Inferior parietal cortex (tissue), 1 donor: ENCODE measurements at regions not wholly inside any gene's neighbourhood (a gene's known extent, or its start where the extent isn't known, plus 50 kb on each side); places are given as distances from the start of the nearest gene placed in this dataset.

Experiments
- DNase-seq: peaks from one replicate; pipeline ENCODE4 v3.0.0-alpha.2; 2016; ENCODE audit errors: extremely low spot score

DNA sequence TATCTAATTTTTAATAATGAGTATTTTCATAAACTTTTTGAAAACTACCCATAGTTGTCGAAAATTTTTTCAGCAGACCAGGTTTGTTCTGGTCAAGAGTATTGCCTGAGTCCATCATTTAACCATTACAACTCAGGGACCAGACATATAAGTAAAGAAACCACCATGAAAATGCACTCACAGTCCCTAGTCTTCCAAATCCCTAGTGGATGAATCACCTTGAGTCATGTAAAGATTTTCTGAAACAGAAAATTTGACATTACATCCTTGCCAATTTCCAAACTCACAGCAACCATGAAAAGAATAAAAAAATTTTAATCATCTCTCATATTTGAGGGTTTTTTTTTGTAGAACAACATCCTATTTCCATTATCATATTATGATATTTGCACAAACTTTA, 1337.5 kb upstream of the CDH8 start:
- DNase-seq: no peak

DNA sequence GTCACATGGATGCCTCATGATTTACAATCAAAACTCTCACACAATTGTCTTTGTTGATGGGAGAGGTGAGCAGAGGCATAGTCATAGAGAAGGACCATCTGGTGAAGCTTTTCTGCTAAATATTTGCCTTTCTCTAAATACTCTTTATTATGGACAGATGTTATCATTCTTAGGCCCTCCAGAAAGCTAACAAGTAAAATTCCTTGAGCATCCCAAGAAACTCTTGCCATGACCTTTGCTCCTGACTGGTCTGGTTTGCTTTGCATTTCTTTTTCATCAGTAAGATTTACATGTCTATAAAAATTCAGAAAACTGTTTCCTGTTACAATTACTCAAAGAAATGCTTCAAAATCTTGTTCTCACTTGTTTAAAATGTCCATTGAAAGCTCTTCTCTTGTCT, 1336.6 kb upstream of the CDH8 start:
- no peak for DNase-seq

GRCh38 chr16:63372283-63372682, 1336.0 kb upstream of the CDH8 start:
- DNase-seq: no peak

DNA sequence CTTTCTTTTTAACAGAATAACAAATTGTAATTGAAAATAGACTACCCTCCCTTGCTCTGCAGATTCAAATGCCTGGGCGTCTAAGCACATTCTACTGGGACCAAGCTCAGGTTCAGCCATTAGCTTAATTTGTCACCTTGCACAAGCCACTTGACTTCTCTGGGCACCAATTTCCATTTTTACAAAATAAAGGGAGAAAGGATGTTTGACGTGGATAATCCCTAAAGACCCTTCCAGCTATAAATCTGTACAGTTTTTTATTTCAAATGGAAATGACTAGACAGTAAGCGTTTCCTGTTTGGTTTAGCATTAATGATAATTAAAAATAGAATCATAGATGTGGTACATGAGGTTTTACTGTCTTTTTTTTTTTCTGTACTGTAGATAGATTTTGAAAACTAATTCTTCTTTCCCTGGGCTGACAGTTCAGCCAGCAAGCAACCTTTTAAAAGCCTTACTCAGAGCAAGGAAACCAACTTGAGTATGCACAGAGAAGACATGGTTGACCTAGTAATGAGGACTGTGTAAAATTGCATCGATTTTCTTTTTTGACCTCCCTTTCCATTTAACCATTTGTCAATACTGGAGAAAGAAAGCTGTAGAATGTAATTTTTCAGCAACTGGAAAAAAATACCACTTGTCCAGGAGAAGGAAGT, 1329.5 kb upstream of the CDH8 start:
- DNase-seq: no peak

DNA sequence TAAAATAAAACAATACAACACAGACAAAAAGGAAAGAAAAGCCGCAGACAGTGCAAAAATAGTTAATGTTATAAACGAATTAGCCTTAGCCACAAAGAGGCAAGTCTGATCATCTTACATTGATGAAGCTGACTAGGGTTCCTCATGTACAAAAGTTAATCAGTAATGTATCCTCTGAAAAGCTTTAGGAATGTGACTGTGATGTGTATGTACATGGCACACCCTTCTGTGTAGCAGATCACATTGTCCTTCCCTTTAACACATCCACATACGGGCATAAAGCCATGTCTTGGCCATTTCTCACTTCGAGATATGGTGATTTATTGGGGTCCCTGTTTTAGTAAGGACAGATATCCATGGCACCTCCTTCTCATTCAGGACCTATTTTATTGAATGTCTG, 1327.5 kb upstream of the CDH8 start:
- no peak for DNase-seq

DNA sequence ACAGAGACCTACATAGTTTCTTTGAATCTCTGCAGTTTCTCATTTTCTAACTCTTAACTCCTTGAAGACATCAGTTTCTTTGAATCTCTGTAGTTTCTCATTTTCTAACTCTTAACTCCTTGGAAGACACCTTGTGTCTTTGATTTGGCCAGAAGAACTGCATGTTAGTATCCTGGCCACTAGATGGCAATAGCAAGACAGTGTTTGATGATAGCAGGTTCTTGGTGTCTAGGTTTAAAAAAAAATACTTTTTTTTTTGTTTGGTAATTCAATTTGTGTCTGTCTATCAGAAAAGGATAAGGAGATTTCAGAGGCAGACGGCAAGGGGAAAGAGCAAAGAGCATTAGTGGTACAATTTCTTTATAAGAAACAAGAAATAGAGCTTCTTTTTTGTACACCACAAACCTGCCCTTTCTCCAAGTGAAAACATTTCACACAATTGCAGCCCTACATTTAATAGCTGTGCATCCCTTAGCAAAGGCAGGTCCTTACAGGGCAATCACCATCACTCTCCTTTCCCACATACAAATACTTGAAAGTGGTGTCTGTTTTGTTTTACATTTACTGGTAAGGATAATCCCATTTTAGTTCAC, 1324.9 kb upstream of the CDH8 start:
- DNase-seq: peak; percentile 66

- no peak for DNase-seq
These were observed 1313.7 kb upstream of the CDH8 start for GRCh38 chr16:63349961-63350360.

DNA sequence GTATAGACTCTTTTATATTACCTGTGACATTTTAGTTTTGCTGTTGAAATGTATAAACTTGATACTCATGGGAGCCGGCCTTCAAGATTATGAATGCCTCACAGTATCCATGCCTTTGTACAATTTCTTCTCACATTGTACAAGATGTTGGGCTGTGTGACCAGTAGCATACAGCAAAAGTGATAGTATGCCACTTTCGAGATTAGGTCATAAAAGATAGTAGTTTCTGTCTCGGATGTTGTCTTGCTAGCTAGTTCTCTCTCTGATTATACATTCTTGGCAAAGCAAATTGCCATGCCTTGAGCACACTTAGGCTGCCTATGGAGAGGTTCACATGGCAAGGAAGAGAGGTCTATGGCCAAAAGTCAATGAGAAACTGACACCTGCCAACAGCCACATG, 1309.8 kb upstream of the CDH8 start:
- DNase-seq: no peak

- no peak for DNase-seq
These were observed 1301.0 kb upstream of the CDH8 start for GRCh38 chr16:63337264-63337663.

DNA sequence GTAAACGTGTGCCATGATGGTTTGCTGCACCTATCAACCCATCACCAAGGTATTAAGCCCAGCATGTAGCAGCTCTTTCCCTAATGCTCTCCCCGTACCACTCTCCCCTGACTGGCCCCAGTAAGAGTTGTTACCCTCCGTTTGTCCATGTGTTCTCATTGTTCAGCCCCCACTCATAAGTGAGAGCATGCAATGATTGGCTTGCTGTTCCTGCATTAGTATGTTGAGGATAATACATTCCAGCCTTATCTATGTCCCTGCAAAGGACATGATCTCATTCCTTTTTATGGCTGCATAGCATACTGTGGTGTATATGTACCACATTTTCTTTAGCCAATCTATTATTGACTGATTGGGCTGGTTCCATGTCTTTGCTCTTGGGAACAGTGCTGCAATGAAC, 1294.9 kb upstream of the CDH8 start:
- no peak for DNase-seq

DNA sequence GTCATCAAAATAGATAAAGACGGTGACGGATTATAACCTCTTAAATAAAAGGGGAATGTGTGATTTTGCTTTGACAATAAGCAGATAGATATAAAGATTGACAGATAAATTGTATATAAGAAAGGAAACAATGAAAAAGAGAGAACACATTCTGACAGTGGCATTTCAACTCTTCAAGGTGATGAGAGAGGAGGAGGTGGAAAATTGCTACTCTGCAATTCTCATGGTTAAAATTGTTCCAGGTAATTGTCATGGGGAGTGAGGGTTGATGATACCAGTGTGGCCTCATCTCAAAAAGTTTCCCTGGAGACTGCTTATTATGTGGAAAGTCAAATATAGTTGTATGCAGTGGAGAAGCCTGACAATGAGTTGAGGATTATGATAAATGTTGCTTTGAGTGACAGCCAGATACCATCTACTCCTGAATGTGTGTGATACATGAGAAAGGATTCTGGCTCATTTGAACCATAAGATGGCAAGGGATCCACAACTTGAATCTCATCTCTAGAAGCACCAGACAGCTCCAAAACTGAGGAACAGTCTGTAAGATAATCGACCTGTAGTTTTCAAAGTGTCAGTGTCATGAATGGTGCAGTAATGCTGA, 1290.6 kb upstream of the CDH8 start:
- DNase-seq: no peak

- no peak for DNase-seq
These were observed 1287.8 kb upstream of the CDH8 start for GRCh38 chr16:63323722-63324705.

DNA sequence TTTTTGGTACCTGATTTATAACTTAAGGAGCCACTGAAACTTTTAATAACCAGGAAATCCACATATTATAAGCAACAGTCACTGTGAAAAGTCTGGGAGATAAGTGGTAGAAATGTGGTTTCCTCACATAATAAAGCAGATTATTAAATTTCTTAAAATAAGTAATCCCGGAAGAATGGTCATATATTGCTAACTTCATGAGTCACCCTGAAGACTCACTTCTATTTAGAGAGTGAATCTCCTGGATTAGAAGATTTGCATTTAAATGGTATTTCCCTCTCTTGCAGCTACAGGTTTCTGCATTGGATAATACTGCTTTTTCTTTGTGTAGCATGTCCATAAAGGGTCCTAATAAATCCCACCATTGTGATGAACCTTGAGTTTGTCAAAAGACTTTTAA, 1286.8 kb upstream of the CDH8 start:
- no peak for DNase-seq

- DNase-seq: no peak
These were observed 1279.0 kb upstream of the CDH8 start for GRCh38 chr16:63315229-63315628.

GRCh38 chr16:63312346-63312745, 1276.1 kb upstream of the CDH8 start:
- no peak for DNase-seq

GRCh38 chr16:63311313-63311712, 1275.1 kb upstream of the CDH8 start:
- no peak for DNase-seq

GRCh38 chr16:63302811-63303210, 1266.6 kb upstream of the CDH8 start:
- no peak for DNase-seq

DNA sequence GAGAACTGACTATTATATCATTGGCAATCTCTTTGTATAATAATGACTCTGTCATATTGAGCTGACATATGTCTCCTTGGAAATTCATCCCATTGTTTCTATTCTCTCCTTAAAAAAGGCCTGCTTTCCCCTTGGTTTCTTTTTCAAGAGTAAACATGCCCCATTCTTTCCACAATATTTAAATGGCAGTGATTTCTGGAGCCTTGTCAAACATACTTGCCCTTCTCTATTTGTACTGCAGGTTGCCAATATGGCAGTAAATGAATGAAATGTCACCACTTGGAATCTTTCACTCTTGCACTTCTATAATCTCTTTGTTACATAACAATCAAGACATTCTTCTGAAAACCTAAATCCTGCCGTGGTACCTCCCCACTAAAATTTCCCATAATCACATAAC, 1265.1 kb upstream of the CDH8 start:
- no peak for DNase-seq

DNA sequence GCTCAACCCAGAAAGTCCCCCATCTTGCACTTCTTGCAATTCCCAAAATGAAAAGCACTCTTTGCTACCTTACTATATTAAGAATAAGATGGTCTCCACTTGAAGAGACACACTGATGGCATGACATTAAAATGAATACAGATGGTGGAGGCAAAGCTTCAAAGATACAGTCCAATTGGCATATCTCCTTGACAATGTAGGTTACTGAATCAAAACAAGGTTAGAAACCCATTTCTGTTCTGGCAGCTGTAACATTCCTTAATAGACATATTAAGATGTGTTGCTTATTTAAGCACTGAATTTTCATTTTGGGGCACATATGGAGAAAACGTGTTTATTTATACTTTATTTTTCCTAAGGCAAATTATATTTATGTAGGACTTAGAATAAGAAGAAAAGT, 1262.8 kb upstream of the CDH8 start:
- no peak for DNase-seq

- DNase-seq: no peak
These were observed 1255.8 kb upstream of the CDH8 start for GRCh38 chr16:63292036-63292435.

DNA sequence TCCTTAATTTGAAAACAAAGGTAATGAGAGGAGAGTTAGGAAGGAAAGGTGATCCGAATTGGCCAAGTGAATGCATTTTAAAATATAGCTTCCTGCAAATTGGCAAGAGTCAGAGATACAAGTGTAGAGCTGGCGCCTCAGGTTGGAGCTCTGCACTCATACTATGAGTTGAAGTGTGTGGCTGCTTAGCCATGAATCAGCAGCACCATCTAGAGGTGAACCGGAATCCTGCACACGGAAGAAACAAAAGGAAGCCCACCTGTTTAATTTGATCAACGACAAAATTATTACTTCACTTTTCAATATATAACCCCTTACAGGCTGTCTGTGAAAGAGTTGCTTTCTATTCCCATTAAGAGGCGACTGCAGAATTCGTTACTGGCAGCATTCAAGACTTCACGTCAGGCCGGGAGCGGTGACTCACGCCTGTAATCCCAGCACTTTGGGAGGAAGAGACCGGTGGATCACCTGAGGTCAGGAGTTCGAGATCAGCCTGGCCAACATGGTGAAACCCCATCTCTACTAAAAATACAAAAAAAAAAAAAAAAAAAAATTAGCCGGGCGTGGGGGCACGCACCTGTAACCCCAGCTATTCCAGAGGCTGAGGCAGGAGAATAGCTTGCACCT, 1253.7 kb upstream of the CDH8 start:
- peak; percentile 77 for DNase-seq

- peak; percentile 22 for DNase-seq
These were observed 1251.2 kb upstream of the CDH8 start for GRCh38 chr16:63287401-63287800.
